Ovary (tissue), 7 donors: ENCODE measurements at regions not wholly inside any gene's neighbourhood (a gene's known extent, or its start where the extent isn't known, plus 50 kb on each side); places are given as distances from the start of the nearest gene placed in this dataset.

Experiments
- DNase-seq, 5 donors: peaks; one replicate each; pipeline ENCODE4 v3.0.0-alpha.2; 2019 to 2020
- H3K27ac ChIP-seq, 2 donors: fragments of 200-600 bp; one replicate each; pipeline versions ENCODE4 v1.5.1 to v1.8.0; 2019 to 2022
- H3K27me3 ChIP-seq: fragments of 200-600 bp; one replicate; pipeline ENCODE4 v1.8.0; 2022
- H3K36me3 ChIP-seq: fragments of 200-600 bp; sonication (generic); one replicate; pipeline ENCODE4 v1.5.1; 2019
- H3K4me1 ChIP-seq: one replicate; pipeline ENCODE4 v1.8.1; 2013; ENCODE audit warnings: mild to moderate bottlenecking, moderate library complexity; ENCODE audit not compliant: insufficient read depth
- H3K4me3 ChIP-seq: fragments of 200-600 bp; sonication (generic); one replicate; pipeline ENCODE4 v1.5.1; 2017
- H3K9me3 ChIP-seq, 2 donors: fragments of 200-600 bp in 1 of 2; sonication (generic) in 1 of 2; one replicate each; pipeline versions ENCODE4 v1.5.1 to v1.8.1; 2013 to 2019; ENCODE audit warnings: mild to moderate bottlenecking in 1 of 2, moderate library complexity in 1 of 2
- EP300 ChIP-seq: sonication (generic); formaldehyde crosslinking; IDR thresholded peaks from one replicate; pipeline ENCODE4 v1.6.1; 2017; ENCODE audit warnings: antibody characterized with exemption
- POLR2A ChIP-seq: fragments of 450-650 bp; IDR thresholded peaks from one replicate; pipeline ENCODE4 v1.6.1; 2017; ENCODE audit warnings: antibody characterized with exemption, mild to moderate bottlenecking, moderate library complexity
- WGBS, 3 donors: extraction: QIAGEN DNeasy Blood & Tissue Kit in 1 of 3; methylation state at CpG; one replicate each; pipeline versions ENCODE4 v1.1.5 to v1.1.7; 2013 to 2017; 5-methylcytosine and 5-hydroxymethylcytosine counted together
- intact Hi-C, 4 donors: fragments of 100-400 bp; cut with DNase I; formaldehyde crosslinking; loops; one replicate each; pipeline versions ENCODE4 v1.11.0 to v1.15.1; 2022 to 2023
- TF ChIP-seq, protein P1 (sequence below), 3 donors: fragments of 450-650 bp in 2 of 3; fragments of 200-600 bp in 1 of 3; IDR thresholded peaks; one replicate each; pipeline versions ENCODE4 v1.5.1 to v1.8.0; 2016 to 2022; ENCODE audit warnings: antibody characterized with exemption in 3 of 3, mild to moderate bottlenecking in 1 of 3
- donor health status: DM: no; HTN: no; CAD: no; lungs with moderate emphysema.
- donor health status: DM: no; HTN: no; CAD: no.
- donor health status: Bipolar disorder and iron deficiency.
- donor health status: DM: no; HTN: no; CAD: no.
- donor health status: DM: yes; HTN: yes; CAD: no.

DNA sequence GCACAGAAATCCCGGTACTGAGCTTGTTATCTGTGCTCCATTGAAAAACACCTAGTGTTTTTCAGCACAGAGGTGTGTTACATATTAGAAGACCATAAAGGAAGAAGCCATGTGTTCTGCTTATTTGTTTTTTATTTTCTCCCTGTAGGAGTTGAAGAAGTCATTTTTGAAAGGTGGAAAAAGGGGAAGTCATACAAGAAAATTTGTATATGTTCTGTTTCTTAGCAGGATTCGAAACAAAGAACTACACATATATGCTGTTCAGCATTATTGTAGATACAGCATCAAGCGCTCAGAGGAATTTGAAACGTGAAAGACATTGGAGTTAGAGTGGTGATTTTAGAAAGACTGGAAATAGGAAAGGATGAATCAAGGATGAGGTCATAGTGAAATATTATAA lies 345.3 kb upstream of the ADGRL2 start:
- Histone ChIP-seq H3K27me3 (no peaks in the 10 kb centered on the region), H3K9me3 (no peaks in the 10 kb centered on the region), H3K4me3 (no peak overlapping the region), H3K36me3 (no peaks in the 10 kb centered on the region), H3K27ac (no peak overlapping the region), H3K4me1 (no peaks in the 10 kb centered on the region)
- 91 to 95% (median 93%) methylated on average over 4 of the region's 4 CpGs for whole genome bisulfite sequencing, 3 donors
- TF ChIP-seq POLR2A (no peak), EP300 (no peak)
- TF ChIP-seq, protein P1, sequence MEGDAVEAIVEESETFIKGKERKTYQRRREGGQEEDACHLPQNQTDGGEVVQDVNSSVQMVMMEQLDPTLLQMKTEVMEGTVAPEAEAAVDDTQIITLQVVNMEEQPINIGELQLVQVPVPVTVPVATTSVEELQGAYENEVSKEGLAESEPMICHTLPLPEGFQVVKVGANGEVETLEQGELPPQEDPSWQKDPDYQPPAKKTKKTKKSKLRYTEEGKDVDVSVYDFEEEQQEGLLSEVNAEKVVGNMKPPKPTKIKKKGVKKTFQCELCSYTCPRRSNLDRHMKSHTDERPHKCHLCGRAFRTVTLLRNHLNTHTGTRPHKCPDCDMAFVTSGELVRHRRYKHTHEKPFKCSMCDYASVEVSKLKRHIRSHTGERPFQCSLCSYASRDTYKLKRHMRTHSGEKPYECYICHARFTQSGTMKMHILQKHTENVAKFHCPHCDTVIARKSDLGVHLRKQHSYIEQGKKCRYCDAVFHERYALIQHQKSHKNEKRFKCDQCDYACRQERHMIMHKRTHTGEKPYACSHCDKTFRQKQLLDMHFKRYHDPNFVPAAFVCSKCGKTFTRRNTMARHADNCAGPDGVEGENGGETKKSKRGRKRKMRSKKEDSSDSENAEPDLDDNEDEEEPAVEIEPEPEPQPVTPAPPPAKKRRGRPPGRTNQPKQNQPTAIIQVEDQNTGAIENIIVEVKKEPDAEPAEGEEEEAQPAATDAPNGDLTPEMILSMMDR (IDR thresholded peaks at IDR 0.05) = no peak
- no peak for DNase-seq
- intact Hi-C loops = no loop called here

DNA sequence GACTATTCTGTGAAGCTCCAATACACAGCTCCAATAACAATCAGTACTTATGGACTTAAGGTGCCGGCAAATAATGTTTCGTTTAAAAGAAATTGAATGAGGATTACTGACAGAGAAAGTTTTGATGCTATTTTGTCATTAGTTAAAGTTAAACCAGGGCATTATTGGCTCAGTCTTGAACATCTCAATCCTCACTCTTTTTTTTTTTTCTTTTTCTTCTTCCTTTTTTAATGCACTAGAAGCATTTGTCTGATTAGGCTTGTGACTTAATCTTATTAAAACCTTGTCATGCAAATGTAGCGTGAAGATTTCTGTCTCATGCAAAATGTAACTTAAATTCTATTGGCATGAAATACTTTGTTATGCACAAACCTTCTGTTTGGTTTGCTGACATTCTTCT lies 346.8 kb upstream of the ADGRL2 start:
- WGBS, 3 donors = 97 to 99% (median 99%) methylated on average over 3 of the region's 3 CpGs
- TF ChIP-seq, protein P1 (IDR thresholded peaks at IDR 0.05) = no peak
- no peak for TF ChIP-seq EP300
- Histone ChIP-seq H3K4me3 (no peak overlapping the region), H3K9me3 (no peaks in the 10 kb centered on the region), H3K36me3 (no peaks in the 10 kb centered on the region), H3K4me1 (no peaks in the 10 kb centered on the region), H3K27me3 (no peaks in the 10 kb centered on the region), H3K27ac (no peak overlapping the region)
- DNase-seq = no peak
- intact Hi-C loops = no loop called here

DNA sequence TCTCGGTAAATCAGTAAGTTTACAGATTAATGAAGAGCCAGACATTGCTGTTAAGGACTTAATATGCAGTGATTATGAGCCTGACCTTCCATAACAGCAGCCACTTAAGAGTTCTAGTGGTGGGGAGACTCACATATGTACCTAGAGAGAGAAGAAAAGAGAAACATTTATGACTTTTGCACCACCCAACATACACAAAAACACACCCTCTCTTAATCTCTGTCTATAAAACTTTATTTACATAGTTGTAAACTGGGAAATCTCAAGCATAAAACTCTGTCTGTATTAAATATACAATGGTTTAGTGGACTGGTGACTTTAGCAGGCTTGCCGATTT lies 347.4 kb upstream of the ADGRL2 start:
- no peak for TF ChIP-seq POLR2A
- TF ChIP-seq, protein P1 (IDR thresholded peaks at IDR 0.05) = no peak
- TF ChIP-seq EP300 = no peak
- H3K36me3 ChIP-seq = no peaks in the 10 kb centered on the region
- intact Hi-C loops = no loop called here
- no peaks in the 10 kb centered on the region for H3K9me3 ChIP-seq
- no peak overlapping the region for H3K27ac ChIP-seq
- no peaks in the 10 kb centered on the region for H3K27me3 ChIP-seq
- no peak overlapping the region for H3K4me3 ChIP-seq
- 85 to 87% (median 85%) methylated on average over 2 of the region's 2 CpGs for WGBS, 3 donors
- DNase-seq = no peak
- H3K4me1 ChIP-seq = no peaks in the 10 kb centered on the region

DNA sequence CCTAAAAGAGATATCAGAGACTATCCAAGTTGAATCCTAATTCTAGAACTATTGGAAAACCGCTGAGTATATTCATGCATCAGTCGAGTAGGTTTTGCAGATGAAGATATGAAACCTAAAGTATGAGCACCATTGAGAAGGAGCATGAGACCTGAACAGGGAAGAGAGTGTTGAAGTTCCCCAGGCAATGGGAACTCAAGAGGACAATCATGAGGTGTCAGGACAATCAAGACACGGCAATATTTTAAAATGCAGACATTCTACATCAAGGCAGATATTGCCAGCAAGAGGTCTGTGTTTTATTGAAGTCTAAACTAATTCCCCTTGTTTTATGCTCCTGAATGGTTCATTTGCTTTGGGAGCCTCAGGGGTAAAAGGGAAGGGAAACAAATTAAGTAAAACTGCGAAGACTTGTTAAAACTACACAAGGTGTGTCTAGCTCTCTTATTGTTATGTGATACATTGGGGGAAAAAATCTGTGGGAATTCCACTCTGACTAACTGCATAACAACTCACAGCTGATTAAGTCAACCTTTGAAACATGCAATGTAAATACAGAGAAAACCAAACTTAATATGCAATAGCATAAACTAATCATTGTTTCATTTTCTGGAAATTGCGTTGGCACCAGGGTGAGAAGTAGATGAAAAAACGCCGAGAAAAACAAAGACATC lies 347.9 kb upstream of the ADGRL2 start:
- intact Hi-C loops = no loop called here
- DNase-seq = no peak
- Histone ChIP-seq H3K4me3 (no peak overlapping the region), H3K4me1 (no peaks in the 10 kb centered on the region), H3K27ac (no peak overlapping the region), H3K27me3 (no peaks in the 10 kb centered on the region), H3K36me3 (no peaks in the 10 kb centered on the region), H3K9me3 (no peaks in the 10 kb centered on the region)
- 87 to 91% (median 90%) methylated on average over 7 of the region's 7 CpGs for WGBS, 3 donors
- TF ChIP-seq POLR2A (no peak), EP300 (no peak)
- TF ChIP-seq, protein P1 (IDR thresholded peaks at IDR 0.05) = no peak
